CD4-positive, alpha-beta T cell (primary cell): ENCODE measurements at regions not wholly inside any gene's neighbourhood (a gene's known extent, or its start where the extent isn't known, plus 50 kb on each side); places are given as distances from the start of the nearest gene placed in this dataset.

Experiments used
- ATAC-seq: fragments of 200-7000 bp; cut with Tn5 transposase; one replicate; pipeline ENCODE4 v1.10.0; 2022; ENCODE audit warnings: mild to moderate bottlenecking; ENCODE audit not compliant: poor library complexity
- CTCF ChIA-PET: fragments of 350-600 bp; sonication (Branson Sonifier 250); formaldehyde crosslinking; loops from one replicate; lab custom pipeline; 2021; ENCODE audit warnings: antibody characterized with exemption, inconsistent platforms; lab: Charles Lee
- POLR2A ChIA-PET: fragments of 350-600 bp; sonication (Branson Sonifier 250); formaldehyde crosslinking; loops from one replicate; lab custom pipeline; 2021; ENCODE audit warnings: antibody characterized with exemption, inconsistent platforms; lab: Charles Lee
- DNase-seq, 14 experiments: peaks; one replicate each; pipeline ENCODE4 v3.0.0-alpha.2; 2013 to 2020; ENCODE audit warnings: mixed read lengths in 2 of 14
- H3K27ac ChIP-seq, 2 donors: one replicate each; pipeline versions ENCODE4 v1.5.1 to v1.7.0; 2013; ENCODE audit warnings: low read length in 2 of 2, low read depth in 1 of 2, mild to moderate bottlenecking in 1 of 2
- H3K27me3 ChIP-seq, 2 experiments: 1 replicate in 1 of 2; 2 replicates in 1 of 2; pipeline versions ENCODE4 v1.6.1 to v1.7.0; 2013; ENCODE audit warnings: low read length in 2 of 2, control low read depth in 1 of 2, mild to moderate bottlenecking in 1 of 2, moderate library complexity in 1 of 2; ENCODE audit not compliant: insufficient read depth in 2 of 2, control insufficient read depth in 1 of 2
- H3K36me3 ChIP-seq: one replicate; pipeline ENCODE4 v1.6.1; 2013; ENCODE audit warnings: low read length, control low read depth; ENCODE audit not compliant: insufficient read depth
- H3K4me1 ChIP-seq: one replicate; pipeline ENCODE4 v1.6.1; 2013; ENCODE audit warnings: low read length, control low read depth; ENCODE audit not compliant: insufficient read depth
- H3K4me3 ChIP-seq: one replicate; pipeline ENCODE4 v1.5.1; 2013; ENCODE audit warnings: mild to moderate bottlenecking, low read length, moderate library complexity
- H3K9me3 ChIP-seq, 2 experiments: 1 replicate in 1 of 2; 2 replicates in 1 of 2; pipeline versions ENCODE4 v1.6.1 to v1.7.0; 2013; ENCODE audit warnings: low read length in 2 of 2, mild to moderate bottlenecking in 2 of 2, control low read depth in 1 of 2, moderate library complexity in 1 of 2; ENCODE audit not compliant: control insufficient read depth in 1 of 2, insufficient read depth in 1 of 2
- H3K27ac Mint-ChIP-seq: one replicate; pipeline ENCODE4 v1.8.0; 2020; ENCODE audit warnings: mixed read lengths
- H3K27me3 Mint-ChIP-seq: one replicate; pipeline ENCODE4 v1.8.0; 2021; ENCODE audit warnings: mixed read lengths
- H3K36me3 Mint-ChIP-seq: one replicate; pipeline ENCODE4 v1.8.0; 2021; ENCODE audit warnings: low read depth, mixed read lengths
- H3K4me1 Mint-ChIP-seq: one replicate; pipeline ENCODE4 v1.8.0; 2021; ENCODE audit warnings: low read depth, mixed read lengths
- H3K4me3 Mint-ChIP-seq: one replicate; pipeline ENCODE4 v1.8.0; 2020; ENCODE audit warnings: mild to moderate bottlenecking, mixed read lengths
- H3K9me3 Mint-ChIP-seq: one replicate; pipeline ENCODE4 v1.8.0; 2020; ENCODE audit warnings: mixed read lengths
- CTCF ChIP-seq: fragments of 200-600 bp; IDR thresholded peaks from one replicate; pipeline ENCODE4 v1.8.0; 2022; ENCODE audit warnings: antibody characterized with exemption, mild to moderate bottlenecking
- intact Hi-C, 2 experiments: fragments of 100-400 bp; cut with DNase I in 1 of 2; cut with micrococcal nuclease in 1 of 2; formaldehyde crosslinking; loops; one replicate each; pipeline versions ENCODE4 v1.15.1 to v1.9.0; 2023 to 2025; cut with DNase I, micrococcal nuclease

- no peaks in the 10 kb centered on the region for H3K27me3 ChIP-seq
- intact Hi-C loops: no loop called here
- POLR2A ChIA-PET: no interaction called here
- H3K27me3 Mint-ChIP-seq: peaks cover 11% of the 10 kb centered on the region
- no peaks in the 10 kb centered on the region for H3K36me3 Mint-ChIP-seq
- no peaks in the 10 kb centered on the region for H3K9me3 Mint-ChIP-seq
- H3K4me1 Mint-ChIP-seq: no peaks in the 10 kb centered on the region
- no peak for ATAC-seq
- no peak overlapping the region for H3K27ac Mint-ChIP-seq
- DNase-seq: no peak
- peaks cover 0 to 17% of the 10 kb centered on the region in 2 experiments for H3K9me3 ChIP-seq
- no peaks in the 10 kb centered on the region for H3K4me1 ChIP-seq
- H3K4me3 ChIP-seq: no peak overlapping the region
- TF ChIP-seq CTCF: no peak
- CTCF ChIA-PET: no interaction called here
- H3K27ac ChIP-seq: no peak overlapping the region
- no peak overlapping the region for H3K4me3 Mint-ChIP-seq
- no peaks in the 10 kb centered on the region for H3K36me3 ChIP-seq
These were observed 248.5 kb upstream of the IRX4 start for GRCh38 chr5:2131196-2131595.

GRCh38 chr5:2130361-2130760 is 247.6 kb upstream of the IRX4 start:
- Histone ChIP-seq H3K4me1 (no peaks in the 10 kb centered on the region), H3K27me3 (no peaks in the 10 kb centered on the region), H3K27ac (no peak overlapping the region), H3K36me3 (no peaks in the 10 kb centered on the region), H3K9me3 (peaks cover 0 to 17% of the 10 kb centered on the region in 2 experiments), H3K4me3 (no peak overlapping the region)
- POLR2A ChIA-PET: no interaction called here
- no peak for DNase-seq
- ATAC-seq: no peak
- H3K4me1 Mint-ChIP-seq: no peaks in the 10 kb centered on the region
- CTCF ChIA-PET: no interaction called here
- TF ChIP-seq CTCF: no peak
- H3K27me3 Mint-ChIP-seq: peaks cover 17% of the 10 kb centered on the region
- H3K27ac Mint-ChIP-seq: no peak overlapping the region
- H3K4me3 Mint-ChIP-seq: no peak overlapping the region
- H3K9me3 Mint-ChIP-seq: no peaks in the 10 kb centered on the region
- intact Hi-C loops: no loop called here
- H3K36me3 Mint-ChIP-seq: no peaks in the 10 kb centered on the region

GRCh38 chr5:2129568-2130272 is 247.0 kb upstream of the IRX4 start:
- ATAC-seq: no peak
- no peak for DNase-seq
- TF ChIP-seq CTCF: no peak

More at GRCh38 chr5:2129568-2130272, 247.0 kb upstream of the IRX4 start:
- H3K9me3 ChIP-seq: peaks cover 0 to 17% of the 10 kb centered on the region in 2 experiments
- no peaks in the 10 kb centered on the region for H3K9me3 Mint-ChIP-seq
- no peaks in the 10 kb centered on the region for H3K4me1 ChIP-seq
- H3K36me3 ChIP-seq: no peaks in the 10 kb centered on the region
- H3K4me3 Mint-ChIP-seq: no peak overlapping the region
- H3K36me3 Mint-ChIP-seq: no peaks in the 10 kb centered on the region
- no peak overlapping the region for H3K27ac Mint-ChIP-seq
- H3K27me3 Mint-ChIP-seq: peaks cover 23% of the 10 kb centered on the region
- H3K27me3 ChIP-seq: peaks cover 0 to 2% of the 10 kb centered on the region in 2 experiments
- intact Hi-C loops: no loop called here
- H3K4me3 ChIP-seq: no peak overlapping the region
- POLR2A ChIA-PET: no interaction called here
- H3K27ac ChIP-seq: no peak overlapping the region
- no peaks in the 10 kb centered on the region for H3K4me1 Mint-ChIP-seq
- CTCF ChIA-PET: no interaction called here
